OCI-LY1 (cell line): ENCODE measurements at regions not wholly inside any gene's neighbourhood (a gene's known extent, or its start where the extent isn't known, plus 50 kb on each side); places are given as distances from the start of the nearest gene placed in this dataset.

ENCODE experiments used
- H2AFZ ChIP-seq: fragments of 200-600 bp; sonication (generic), shearing (Covaris generic); 2 replicates; pipeline ENCODE4 v1.6.0; 2014; ENCODE audit warnings: antibody characterized with exemption, mild to moderate bottlenecking, low read length
- H3F3A ChIP-seq: fragments of 200-600 bp; sonication (generic), shearing (Covaris generic); 2 replicates; pipeline ENCODE4 v1.6.0; 2014; ENCODE audit warnings: mild to moderate bottlenecking, antibody characterized with exemption, low read length, moderate library complexity; ENCODE audit not compliant: insufficient read depth
- H3K27ac ChIP-seq: fragments of 200-600 bp; sonication (generic); 2 replicates; pipeline ENCODE4 v1.5.1; 2014; ENCODE audit warnings: low read length, mixed run types, mild to moderate bottlenecking, low read depth; ENCODE audit not compliant: poor library complexity, severe bottlenecking
- H3K27me3 ChIP-seq: fragments of 200-600 bp; sonication (generic); 2 replicates; pipeline ENCODE4 v1.6.0; 2014; ENCODE audit warnings: antibody characterized with exemption, mild to moderate bottlenecking, low read length, moderate library complexity; ENCODE audit not compliant: insufficient read depth
- H3K36me3 ChIP-seq: fragments of 200-600 bp; sonication (generic); 2 replicates; pipeline ENCODE4 v1.6.1; 2014; ENCODE audit warnings: mild to moderate bottlenecking, antibody characterized with exemption, low read length, moderate library complexity, mixed read lengths; ENCODE audit not compliant: insufficient read depth
- H3K4me1 ChIP-seq: fragments of 200-600 bp; sonication (generic); 2 replicates; pipeline ENCODE4 v1.5.1; 2014; ENCODE audit warnings: mild to moderate bottlenecking, low read length, moderate library complexity; ENCODE audit not compliant: insufficient read depth, severe bottlenecking
- H3K4me2 ChIP-seq: fragments of 200-600 bp; sonication (generic), shearing (Covaris generic); 2 replicates; pipeline ENCODE4 v1.6.1; 2014; ENCODE audit warnings: low read length
- H3K4me3 ChIP-seq: fragments of 200-600 bp; sonication (generic); 2 replicates; pipeline ENCODE4 v1.5.1; 2014; ENCODE audit warnings: low read length, low read depth, mild to moderate bottlenecking, mixed read lengths; ENCODE audit not compliant: poor library complexity, severe bottlenecking
- H3K79me2 ChIP-seq: fragments of 200-600 bp; shearing (Covaris generic); 2 replicates; pipeline ENCODE4 v1.6.1; 2016; ENCODE audit warnings: mixed run types, low read length, mixed read lengths; ENCODE audit not compliant: insufficient read depth
- H3K9ac ChIP-seq: fragments of 200-600 bp; sonication (generic), shearing (Covaris generic); 2 replicates; pipeline ENCODE4 v1.6.1; 2014; ENCODE audit warnings: mild to moderate bottlenecking, low read length, mixed read lengths
- H3K9me2 ChIP-seq: fragments of 200-600 bp; sonication (generic), shearing (Covaris generic); 2 replicates; pipeline ENCODE4 v1.6.1; 2014; ENCODE audit warnings: low read depth, mild to moderate bottlenecking, low read length, mixed read lengths
- H3K9me3 ChIP-seq: fragments of 200-600 bp; shearing (Covaris generic); 2 replicates; pipeline ENCODE4 v1.6.1; 2014; ENCODE audit warnings: low read length, mixed read lengths
- H4K20me1 ChIP-seq: fragments of 200-600 bp; sonication (generic), shearing (Covaris generic); 2 replicates; pipeline ENCODE4 v1.6.0; 2016; ENCODE audit warnings: mild to moderate bottlenecking, low read length; ENCODE audit not compliant: insufficient read depth
- CTCF ChIP-seq: fragments of 200-600 bp; sonication (generic), shearing (Covaris generic); IDR thresholded peaks from 2 replicates; pipeline ENCODE4 v1.5.1; 2017; ENCODE audit warnings: mild to moderate bottlenecking, antibody characterized with exemption, low read length, moderate library complexity, mixed read lengths
- EZH2 ChIP-seq: fragments of 200-600 bp; sonication (generic), shearing (Covaris generic); IDR thresholded peaks from 2 replicates; pipeline ENCODE4 v1.8.0; 2017; ENCODE audit warnings: borderline replicate concordance, mixed run types, mild to moderate bottlenecking, antibody characterized with exemption, low read length, moderate library complexity, mixed read lengths

GRCh38 chr19:31730270-31730669, 381.0 kb upstream of the TSHZ3 start:
- no peaks in the 10 kb centered on the region for H3K79me2 ChIP-seq
- TF ChIP-seq EZH2 (no peak), CTCF (no peak)
- no peak overlapping the region for H3K9ac ChIP-seq
- H3K36me3 ChIP-seq = no peaks in the 10 kb centered on the region
- no peak overlapping the region for H3K4me2 ChIP-seq
- no peak overlapping the region for H3K4me3 ChIP-seq
- H2AFZ ChIP-seq = no peak overlapping the region
- H3K27me3 ChIP-seq = no peaks in the 10 kb centered on the region
- no peaks in the 10 kb centered on the region for H4K20me1 ChIP-seq
- no peaks in the 10 kb centered on the region for H3K9me3 ChIP-seq
- no peaks in the 10 kb centered on the region for H3K4me1 ChIP-seq
- H3K27ac ChIP-seq = no peak overlapping the region
- H3F3A ChIP-seq = no peaks in the 10 kb centered on the region
- no peaks in the 10 kb centered on the region for H3K9me2 ChIP-seq

GRCh38 chr19:31733591-31733990, 384.4 kb upstream of the TSHZ3 start:
- Histone ChIP-seq H3K4me2 (no peak overlapping the region), H3K9me2 (no peaks in the 10 kb centered on the region), H3K4me3 (no peak overlapping the region), H3K27me3 (no peaks in the 10 kb centered on the region), H3K9me3 (no peaks in the 10 kb centered on the region), H2AFZ (no peak overlapping the region), H3K27ac (no peak overlapping the region), H3K9ac (no peak overlapping the region), H3K4me1 (no peaks in the 10 kb centered on the region), H3K79me2 (no peaks in the 10 kb centered on the region), H3K36me3 (no peaks in the 10 kb centered on the region), H3F3A (no peaks in the 10 kb centered on the region), H4K20me1 (no peaks in the 10 kb centered on the region)
- no peak for TF ChIP-seq CTCF
- TF ChIP-seq EZH2 = no peak

GRCh38 chr19:31742249-31742648, 393.0 kb upstream of the TSHZ3 start:
- TF ChIP-seq CTCF (no peak), EZH2 (no peak)
- Histone ChIP-seq H3K4me3 (no peak overlapping the region), H4K20me1 (no peaks in the 10 kb centered on the region), H3K4me2 (no peak overlapping the region), H3K27ac (no peak overlapping the region), H3K9me3 (no peaks in the 10 kb centered on the region), H3K4me1 (no peaks in the 10 kb centered on the region), H3K9ac (no peak overlapping the region), H2AFZ (no peak overlapping the region), H3K9me2 (no peaks in the 10 kb centered on the region), H3K27me3 (no peaks in the 10 kb centered on the region; the same call in 1 of the 2 replicates), H3F3A (no peaks in the 10 kb centered on the region), H3K79me2 (no peaks in the 10 kb centered on the region), H3K36me3 (no peaks in the 10 kb centered on the region)
